Calu3 (cell line): ENCODE measurements at regions not wholly inside any gene's neighbourhood (a gene's known extent, or its start where the extent isn't known, plus 50 kb on each side); places are given as distances from the start of the nearest gene placed in this dataset.

ENCODE experiments used
- BruUV-seq: library from RNA; stranded (reverse); fragments of 400-500 nt; replicated peaks from 2 replicates; lab custom pipeline; 2021; lab: Mats Ljungman, UMichigan
- CTCF ChIA-PET: fragments of 300-600 bp; sonication (Branson Sonifier 250); formaldehyde crosslinking; loops from one replicate; lab custom pipeline; 2022; ENCODE audit warnings: antibody characterized with exemption; lab: Charles Lee
- DNase-seq: peaks from one replicate; pipeline ENCODE4 v3.0.0; 2022
- H3K27ac Mint-ChIP-seq: one replicate; pipeline ENCODE4 v1.8.0; 2022; ENCODE audit warnings: mixed read lengths; ENCODE audit not compliant: unreplicated experiment
- H3K27me3 Mint-ChIP-seq: one replicate; pipeline ENCODE4 v1.8.0; 2022; ENCODE audit warnings: mixed read lengths; ENCODE audit not compliant: unreplicated experiment
- H3K36me3 Mint-ChIP-seq: one replicate; pipeline ENCODE4 v1.8.0; 2022; ENCODE audit warnings: mild to moderate bottlenecking, moderate library complexity, mixed read lengths; ENCODE audit not compliant: insufficient read depth, unreplicated experiment
- H3K4me1 Mint-ChIP-seq: one replicate; pipeline ENCODE4 v1.8.0; 2022; ENCODE audit warnings: mild to moderate bottlenecking, low read depth, mixed read lengths; ENCODE audit not compliant: unreplicated experiment
- H3K4me3 Mint-ChIP-seq: one replicate; pipeline ENCODE4 v1.8.0; 2022; ENCODE audit warnings: mild to moderate bottlenecking, low read depth, moderate library complexity, mixed read lengths; ENCODE audit not compliant: unreplicated experiment
- H3K9me3 Mint-ChIP-seq: one replicate; pipeline ENCODE4 v1.8.0; 2022; ENCODE audit warnings: low read depth, mixed read lengths; ENCODE audit not compliant: unreplicated experiment
- CTCF ChIP-seq: fragments of 200-600 bp; IDR thresholded peaks from one replicate; pipeline ENCODE4 v1.8.0; 2022; ENCODE audit warnings: antibody characterized with exemption; ENCODE audit not compliant: unreplicated experiment
- intact Hi-C: fragments of 100-400 bp; cut with micrococcal nuclease; formaldehyde crosslinking; loops from one replicate; pipeline ENCODE4 v1.10.0; 2022; ENCODE audit not compliant: unreplicated experiment

DNA sequence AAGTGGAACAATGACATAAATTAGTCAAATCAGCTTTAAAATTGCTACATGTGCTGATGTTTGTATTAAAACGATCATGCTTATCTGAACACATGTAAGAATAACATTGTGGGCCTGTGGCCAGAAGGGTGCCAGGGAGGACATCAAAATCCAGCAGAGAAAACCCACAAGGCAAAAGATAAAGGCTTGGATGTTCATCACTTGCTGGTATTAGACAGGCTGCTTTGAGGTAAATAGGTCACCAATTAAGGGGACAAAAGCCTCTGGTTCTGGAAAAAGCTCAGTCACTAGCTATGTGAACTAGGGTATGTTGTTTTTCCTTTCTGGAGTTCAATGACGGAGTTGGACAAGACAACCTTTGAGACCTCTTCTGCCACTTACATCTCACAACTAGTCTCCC lies 74.4 kb upstream of the TMEM108 start:
- Mint-ChIP-seq H3K9me3 (no peaks in the 10 kb centered on the region), H3K4me3 (no peak overlapping the region), H3K27ac (no peak overlapping the region), H3K4me1 (no peaks in the 10 kb centered on the region), H3K27me3 (peaks cover 8% of the 10 kb centered on the region), H3K36me3 (no peaks in the 10 kb centered on the region)
- no peak for TF ChIP-seq CTCF
- CTCF ChIA-PET, result interaction anchor here (0.7 kb wide), 2 partner anchors 121 to 1908 kb away, joined by 3 to 4 read pairs; no protein-coding TSS in a partner anchor
- intact Hi-C loops, result no loop called here
- no TSS peak for BruUV-seq
- DNase-seq, result no peak

DNA sequence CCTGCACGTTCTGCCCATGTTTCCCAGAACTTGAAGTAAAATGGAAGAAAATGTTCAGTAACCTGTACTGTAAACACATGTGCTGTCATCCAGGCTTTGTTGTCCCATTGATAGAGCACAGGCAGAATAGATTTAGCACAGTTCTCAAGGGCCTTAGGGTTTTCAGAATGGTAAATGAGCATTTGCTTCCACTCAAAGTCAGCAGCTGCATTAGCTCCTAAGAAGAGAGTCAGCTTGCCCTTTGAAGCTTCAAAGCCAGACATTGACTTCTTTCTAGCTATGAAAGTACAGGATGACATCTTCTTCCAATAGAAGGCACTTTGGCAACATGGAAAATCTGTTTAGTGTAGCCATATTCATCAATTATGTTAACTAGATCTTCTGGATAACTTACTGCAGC lies 76.2 kb upstream of the TMEM108 start:
- CTCF ChIA-PET, result no interaction called here
- peaks cover 22% of the 10 kb centered on the region for H3K27me3 Mint-ChIP-seq
- H3K36me3 Mint-ChIP-seq, result no peaks in the 10 kb centered on the region
- H3K4me3 Mint-ChIP-seq, result no peak overlapping the region
- TF ChIP-seq CTCF, result no peak
- BruUV-seq, result no TSS peak
- H3K4me1 Mint-ChIP-seq, result no peaks in the 10 kb centered on the region
- DNase-seq, result no peak
- no peaks in the 10 kb centered on the region for H3K9me3 Mint-ChIP-seq
- H3K27ac Mint-ChIP-seq, result no peak overlapping the region
- intact Hi-C loops, result no loop called here

DNA sequence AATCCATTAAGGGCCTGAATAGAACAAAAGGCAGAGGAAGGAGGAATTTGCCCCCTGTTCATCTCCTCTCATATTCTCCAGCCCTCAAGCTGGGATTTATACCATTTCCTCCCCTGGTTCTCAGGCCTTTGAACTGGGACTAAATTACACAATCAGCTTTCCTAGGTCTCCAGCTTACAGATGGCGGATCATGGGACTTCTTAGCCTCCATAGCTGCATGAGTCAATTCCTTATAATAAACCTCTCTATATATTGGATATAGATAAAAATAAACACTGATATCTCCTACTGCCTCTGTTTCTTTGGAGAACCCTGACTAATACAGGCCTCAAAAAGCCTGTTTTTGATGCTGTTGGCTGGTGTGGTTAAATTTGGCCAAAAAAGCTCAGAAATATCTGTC lies 84.5 kb upstream of the TMEM108 start:
- H3K9me3 Mint-ChIP-seq, result peaks cover 6% of the 10 kb centered on the region
- CTCF ChIA-PET, result no interaction called here
- TF ChIP-seq CTCF, result no peak
- H3K27me3 Mint-ChIP-seq, result peaks cover 27% of the 10 kb centered on the region
- no peak overlapping the region for H3K4me3 Mint-ChIP-seq
- no peak overlapping the region for H3K27ac Mint-ChIP-seq
- no TSS peak for BruUV-seq
- H3K36me3 Mint-ChIP-seq, result no peaks in the 10 kb centered on the region
- intact Hi-C loops, result no loop called here
- no peak for DNase-seq
- no peaks in the 10 kb centered on the region for H3K4me1 Mint-ChIP-seq

- CTCF ChIA-PET, result no interaction called here
- Mint-ChIP-seq H3K36me3 (no peaks in the 10 kb centered on the region), H3K4me3 (no peak overlapping the region), H3K4me1 (no peaks in the 10 kb centered on the region), H3K9me3 (no peaks in the 10 kb centered on the region), H3K27ac (no peak overlapping the region), H3K27me3 (peaks cover 31% of the 10 kb centered on the region)
- no peak for DNase-seq
- no peak for TF ChIP-seq CTCF
- BruUV-seq, result no TSS peak
- intact Hi-C loops, result no loop called here
These were observed 110.3 kb upstream of the TMEM108 start for GRCh38 chr3:132927896-132928295.
